Neutrophil (primary cell): ENCODE measurements at regions not wholly inside any gene's neighbourhood (a gene's known extent, or its start where the extent isn't known, plus 50 kb on each side); places are given as distances from the start of the nearest gene placed in this dataset.

Source experiments
- H3K27ac ChIP-seq: fragments of 200-600 bp; sonication (generic); 2 replicates; pipeline ENCODE4 v1.5.1; 2016; ENCODE audit warnings: mild to moderate bottlenecking, moderate library complexity
- H3K27me3 ChIP-seq: fragments of 200-600 bp; sonication (generic); 2 replicates; pipeline ENCODE4 v1.6.0; 2016; ENCODE audit warnings: mild to moderate bottlenecking
- H3K36me3 ChIP-seq: fragments of 200-600 bp; sonication (generic); 2 replicates; pipeline ENCODE4 v1.5.1; 2017
- H3K4me1 ChIP-seq, 2 experiments: fragments of 200-600 bp in 1 of 2; sonication (generic) in 1 of 2; 1 replicate in 1 of 2; 2 replicates in 1 of 2; pipeline versions ENCODE4 v1.5.1 to v1.6.1; 2013 to 2016; ENCODE audit warnings: low read depth in 1 of 2, low read length in 1 of 2, mild to moderate bottlenecking in 1 of 2, moderate library complexity in 1 of 2; ENCODE audit not compliant: control insufficient read depth in 1 of 2, insufficient read depth in 1 of 2
- H3K4me3 ChIP-seq, 2 experiments: fragments of 200-600 bp in 1 of 2; sonication (generic) in 1 of 2; 1 replicate in 1 of 2; 2 replicates in 1 of 2; pipeline ENCODE4 v1.5.1; 2013 to 2016; ENCODE audit warnings: low read depth in 1 of 2, low read length in 1 of 2, mild to moderate bottlenecking in 1 of 2, moderate library complexity in 1 of 2
- H3K9me3 ChIP-seq: fragments of 200-600 bp; sonication (generic); 2 replicates; pipeline ENCODE4 v1.5.1; 2016
- CTCF ChIP-seq: fragments of 200-600 bp; sonication (generic); IDR thresholded peaks from 2 replicates; pipeline ENCODE4 v1.5.1; 2016; ENCODE audit warnings: antibody characterized with exemption

GRCh38 chr4:77220828-77221613 is 64.0 kb downstream of the CCNG2 start:
- no peaks in the 10 kb centered on the region for H3K9me3 ChIP-seq
- no peak for TF ChIP-seq CTCF
- H3K4me1 ChIP-seq = no peaks in the 10 kb centered on the region
- H3K4me3 ChIP-seq = no peak overlapping the region
- H3K27me3 ChIP-seq = no peaks in the 10 kb centered on the region
- H3K36me3 ChIP-seq = no peaks in the 10 kb centered on the region
- no peak overlapping the region for H3K27ac ChIP-seq

GRCh38 chr4:77225022-77225421 is 68.0 kb downstream of the CCNG2 start:
- Histone ChIP-seq H3K27me3 (no peaks in the 10 kb centered on the region), H3K36me3 (no peaks in the 10 kb centered on the region), H3K27ac (no peak overlapping the region), H3K9me3 (no peaks in the 10 kb centered on the region), H3K4me3 (no peak overlapping the region), H3K4me1 (no peaks in the 10 kb centered on the region)
- no peak for TF ChIP-seq CTCF

GRCh38 chr4:77226939-77227705 is 70.1 kb downstream of the CCNG2 start:
- no peak overlapping the region for H3K27ac ChIP-seq
- TF ChIP-seq CTCF = no peak
- H3K4me1 ChIP-seq = no peaks in the 10 kb centered on the region
- no peaks in the 10 kb centered on the region for H3K27me3 ChIP-seq
- H3K36me3 ChIP-seq = no peaks in the 10 kb centered on the region
- no peaks in the 10 kb centered on the region for H3K9me3 ChIP-seq
- H3K4me3 ChIP-seq = no peak overlapping the region

DNA sequence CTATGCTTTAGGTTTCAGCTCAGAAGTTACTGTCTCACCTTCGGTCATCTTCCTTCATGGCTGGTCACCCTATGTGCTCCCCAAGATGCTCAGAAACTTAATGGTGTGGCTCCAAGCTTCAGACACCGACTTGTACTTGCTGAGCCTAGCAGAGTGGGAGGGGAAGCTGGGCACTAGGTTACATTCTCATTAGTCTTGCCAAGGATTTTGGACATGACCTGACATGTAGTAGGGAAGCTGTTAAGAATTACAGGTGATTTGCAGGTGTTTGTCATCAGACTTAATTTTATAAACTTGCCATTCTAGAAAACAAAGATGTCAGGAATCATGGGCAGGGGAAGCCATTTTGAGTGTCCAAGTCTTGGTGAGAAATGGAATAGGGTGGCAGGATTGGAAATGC is 72.4 kb downstream of the CCNG2 start:
- Histone ChIP-seq H3K9me3 (no peaks in the 10 kb centered on the region), H3K27me3 (no peaks in the 10 kb centered on the region), H3K4me3 (no peak overlapping the region), H3K36me3 (no peaks in the 10 kb centered on the region), H3K27ac (no peak overlapping the region), H3K4me1 (no peaks in the 10 kb centered on the region)
- no peak for TF ChIP-seq CTCF

GRCh38 chr4:77232653-77233052 is 75.6 kb downstream of the CCNG2 start:
- no peak overlapping the region for H3K4me3 ChIP-seq
- peaks cover 7% of the 10 kb centered on the region for H3K27me3 ChIP-seq
- H3K9me3 ChIP-seq = no peaks in the 10 kb centered on the region
- H3K36me3 ChIP-seq = no peaks in the 10 kb centered on the region
- H3K4me1 ChIP-seq = no peaks in the 10 kb centered on the region
- H3K27ac ChIP-seq = no peak overlapping the region
- TF ChIP-seq CTCF = no peak
